Esophagus muscularis mucosa (tissue), 4 donors: ENCODE measurements at regions not wholly inside any gene's neighbourhood (a gene's known extent, or its start where the extent isn't known, plus 50 kb on each side); places are given as distances from the start of the nearest gene placed in this dataset.

Experiments
- DNase-seq: peaks from one replicate; pipeline ENCODE4 v3.0.0-alpha.2; 2017; ENCODE audit errors: extremely low spot score
- H3K27ac ChIP-seq, 4 donors: fragments of 200-600 bp; sonication (generic); replicated peaks in 1 of 4; 1 replicate in 3 of 4; 2 replicates in 1 of 4; pipeline ENCODE4 v1.5.1; 2016 to 2019; ENCODE audit warnings: mild to moderate bottlenecking in 1 of 4
- H3K27me3 ChIP-seq, 4 donors: fragments of 200-600 bp; sonication (generic); one replicate each; pipeline versions ENCODE4 v1.5.1 to v1.6.0; 2016 to 2019
- H3K36me3 ChIP-seq, 4 donors: fragments of 200-600 bp; sonication (generic); one replicate each; pipeline ENCODE4 v1.5.1; 2016 to 2019
- H3K4me1 ChIP-seq, 4 donors: fragments of 200-600 bp; sonication (generic); one replicate each; pipeline ENCODE4 v1.5.1; 2016 to 2019
- H3K4me3 ChIP-seq, 4 donors: fragments of 200-600 bp; sonication (generic); 1 replicate in 2 of 4; 2 replicates in 2 of 4; pipeline ENCODE4 v1.5.1; 2016 to 2019; ENCODE audit warnings: mild to moderate bottlenecking in 4 of 4, moderate library complexity in 1 of 4
- H3K9me3 ChIP-seq, 4 donors: fragments of 200-600 bp; sonication (generic); 1 replicate in 3 of 4; 2 replicates in 1 of 4; pipeline ENCODE4 v1.5.1; 2016 to 2019
- EP300 ChIP-seq: sonication (generic); formaldehyde crosslinking; IDR thresholded peaks from one replicate; pipeline ENCODE4 v1.6.1; 2017; ENCODE audit warnings: antibody characterized with exemption
- POLR2A ChIP-seq: fragments of 450-650 bp; IDR thresholded peaks from one replicate; pipeline ENCODE4 v1.6.1; 2017; ENCODE audit warnings: antibody characterized with exemption, moderate library complexity, mild to moderate bottlenecking, low read depth
- POLR2AphosphoS5 ChIP-seq, 2 donors: sonication (generic); formaldehyde crosslinking; IDR thresholded peaks; one replicate each; pipeline ENCODE4 v1.6.1; 2017; ENCODE audit warnings: antibody characterized with exemption in 2 of 2
- WGBS: methylation state at CpG from one replicate; pipeline ENCODE4 v1.1.5; 2018; 5-methylcytosine and 5-hydroxymethylcytosine counted together
- intact Hi-C: fragments of 100-400 bp; cut with DNase I; formaldehyde crosslinking; loops from one replicate; pipeline ENCODE4 v1.15.1; 2023
- TF ChIP-seq, protein P1 (sequence below), 3 experiments: fragments of 200-600 bp in 2 of 3; fragments of 450-650 bp in 1 of 3; sonication (generic) in 2 of 3; IDR thresholded peaks; one replicate each; pipeline ENCODE4 v1.5.1; 2017 to 2019; ENCODE audit warnings: antibody characterized with exemption in 3 of 3, mild to moderate bottlenecking in 2 of 3, moderate library complexity in 1 of 3

DNA sequence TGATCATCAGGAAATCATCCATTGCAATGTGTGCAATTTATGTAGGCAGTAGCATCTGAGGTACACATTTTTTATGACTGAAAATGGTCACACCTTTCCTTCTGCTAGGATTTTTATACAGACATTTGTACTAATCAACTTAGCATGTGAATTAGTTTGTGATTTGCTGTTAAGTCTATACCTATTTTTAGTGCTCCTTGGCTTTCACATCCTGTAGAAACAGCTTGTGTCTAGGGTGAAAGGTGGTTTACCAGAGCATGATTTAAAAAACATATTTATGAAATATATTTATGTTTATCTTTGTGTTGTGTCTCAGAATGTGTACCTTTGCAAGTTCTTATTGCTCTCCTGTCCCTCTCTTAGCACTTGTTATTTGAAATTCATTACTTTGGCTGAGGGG lies 916.0 kb downstream of the TECRL start:
- Histone ChIP-seq H3K36me3 (no peaks in the 10 kb centered on the region), H3K4me3 (no peak overlapping the region), H3K4me1 (no peaks in the 10 kb centered on the region), H3K27me3 (no peaks in the 10 kb centered on the region), H3K27ac (no peak overlapping the region), H3K9me3 (no peaks in the 10 kb centered on the region)
- no peak for DNase-seq
- TF ChIP-seq EP300 (no peak), POLR2AphosphoS5 (IDR thresholded peaks at IDR 0.05) (no peak), POLR2A (no peak)
- TF ChIP-seq, protein P1, sequence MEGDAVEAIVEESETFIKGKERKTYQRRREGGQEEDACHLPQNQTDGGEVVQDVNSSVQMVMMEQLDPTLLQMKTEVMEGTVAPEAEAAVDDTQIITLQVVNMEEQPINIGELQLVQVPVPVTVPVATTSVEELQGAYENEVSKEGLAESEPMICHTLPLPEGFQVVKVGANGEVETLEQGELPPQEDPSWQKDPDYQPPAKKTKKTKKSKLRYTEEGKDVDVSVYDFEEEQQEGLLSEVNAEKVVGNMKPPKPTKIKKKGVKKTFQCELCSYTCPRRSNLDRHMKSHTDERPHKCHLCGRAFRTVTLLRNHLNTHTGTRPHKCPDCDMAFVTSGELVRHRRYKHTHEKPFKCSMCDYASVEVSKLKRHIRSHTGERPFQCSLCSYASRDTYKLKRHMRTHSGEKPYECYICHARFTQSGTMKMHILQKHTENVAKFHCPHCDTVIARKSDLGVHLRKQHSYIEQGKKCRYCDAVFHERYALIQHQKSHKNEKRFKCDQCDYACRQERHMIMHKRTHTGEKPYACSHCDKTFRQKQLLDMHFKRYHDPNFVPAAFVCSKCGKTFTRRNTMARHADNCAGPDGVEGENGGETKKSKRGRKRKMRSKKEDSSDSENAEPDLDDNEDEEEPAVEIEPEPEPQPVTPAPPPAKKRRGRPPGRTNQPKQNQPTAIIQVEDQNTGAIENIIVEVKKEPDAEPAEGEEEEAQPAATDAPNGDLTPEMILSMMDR (IDR thresholded peaks at IDR 0.05): no peak
- intact Hi-C loops: no loop called here

- no peak for TF ChIP-seq EP300
- TF ChIP-seq, protein P1 (IDR thresholded peaks at IDR 0.05): no peak
- no peak for TF ChIP-seq POLR2AphosphoS5 (IDR thresholded peaks at IDR 0.05)
- TF ChIP-seq POLR2A: no peak
- no peak overlapping the region for H3K27ac ChIP-seq
- DNase-seq: no peak
- H3K27me3 ChIP-seq: no peaks in the 10 kb centered on the region
- no peak overlapping the region for H3K4me3 ChIP-seq
- H3K36me3 ChIP-seq: no peaks in the 10 kb centered on the region
- no peaks in the 10 kb centered on the region for H3K4me1 ChIP-seq
- H3K9me3 ChIP-seq: no peaks in the 10 kb centered on the region
- intact Hi-C loops: no loop called here
These were observed 916.7 kb downstream of the TECRL start for GRCh38 chr4:63492515-63492914.

DNA sequence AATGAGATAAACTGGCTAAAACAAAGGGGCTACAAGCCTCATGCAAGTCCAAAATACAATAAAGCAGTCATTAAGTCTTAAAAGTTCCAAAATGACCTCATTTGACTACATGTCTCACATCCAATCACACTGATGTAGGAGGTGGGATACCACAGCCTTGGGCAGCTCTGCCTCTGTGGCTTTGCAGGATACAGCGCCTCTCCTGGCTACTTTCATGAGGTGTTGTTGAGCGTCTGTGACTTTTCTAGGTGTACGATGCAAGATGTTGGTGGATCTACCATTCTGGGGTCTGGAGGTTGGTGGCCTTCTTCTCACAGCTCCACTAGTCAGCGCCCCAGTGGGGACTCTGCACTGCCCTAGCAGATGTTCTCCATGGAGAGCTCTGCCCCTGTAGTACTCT lies 944.9 kb downstream of the TECRL start:
- no peak overlapping the region for H3K27ac ChIP-seq
- intact Hi-C loops: no loop called here
- no peaks in the 10 kb centered on the region for H3K4me1 ChIP-seq
- H3K27me3 ChIP-seq: no peaks in the 10 kb centered on the region
- DNase-seq: no peak
- H3K9me3 ChIP-seq: no peaks in the 10 kb centered on the region
- no peaks in the 10 kb centered on the region for H3K36me3 ChIP-seq
- H3K4me3 ChIP-seq: no peak overlapping the region
- TF ChIP-seq EP300 (no peak), POLR2A (no peak), POLR2AphosphoS5 (IDR thresholded peaks at IDR 0.05) (no peak)
- TF ChIP-seq, protein P1 (IDR thresholded peaks at IDR 0.05): no peak
- WGBS: 70% methylated on average over 3 of the region's 4 CpGs

DNA sequence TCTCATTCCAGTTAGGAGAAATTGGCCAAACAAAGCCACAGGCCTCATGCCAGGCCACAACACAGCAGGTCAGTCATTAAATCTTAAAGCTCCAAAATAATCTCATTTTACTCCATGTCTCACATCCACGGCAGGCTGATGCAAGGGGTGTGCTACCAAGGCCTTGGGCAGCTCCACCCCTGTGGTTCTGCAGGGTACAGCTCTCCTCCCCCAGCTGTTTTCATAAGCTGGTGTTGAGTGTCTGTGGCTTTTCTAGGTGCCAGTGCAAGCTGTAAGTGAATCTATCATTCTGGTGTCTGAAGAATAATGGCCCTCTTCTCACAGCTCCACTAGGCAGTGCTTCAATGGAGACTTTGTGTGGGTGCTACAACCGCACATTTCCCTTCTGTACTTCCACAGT lies 949.2 kb downstream of the TECRL start:
- intact Hi-C loops: no loop called here
- Histone ChIP-seq H3K27ac (no peak overlapping the region), H3K4me3 (no peak overlapping the region), H3K27me3 (no peaks in the 10 kb centered on the region), H3K4me1 (no peaks in the 10 kb centered on the region), H3K9me3 (no peaks in the 10 kb centered on the region), H3K36me3 (no peaks in the 10 kb centered on the region)
- WGBS: 76% methylated on average over 2 of the region's 2 CpGs
- TF ChIP-seq POLR2AphosphoS5 (IDR thresholded peaks at IDR 0.05): no peak
- no peak for TF ChIP-seq POLR2A
- TF ChIP-seq, protein P1 (IDR thresholded peaks at IDR 0.05): no peak
- no peak for TF ChIP-seq EP300
- DNase-seq: no peak

DNA sequence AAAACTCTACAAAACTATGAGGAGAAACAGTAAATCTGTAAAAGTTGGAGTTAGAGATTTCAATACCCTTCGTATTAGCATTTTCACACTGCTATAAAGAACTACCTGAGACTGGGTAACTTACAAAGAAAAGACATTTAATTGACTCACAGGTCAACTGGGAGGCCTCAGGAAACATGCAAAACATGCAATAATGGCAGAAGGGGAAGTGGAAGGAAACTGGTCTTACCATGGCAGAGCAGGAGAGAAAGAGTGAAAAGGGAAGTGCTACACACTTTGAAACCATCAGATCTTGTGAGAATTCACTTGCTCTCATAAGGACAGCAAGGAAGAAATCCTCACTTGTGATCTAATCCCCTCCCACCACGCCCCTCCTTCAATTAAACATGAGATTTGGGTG lies 949.9 kb downstream of the TECRL start:
- no peaks in the 10 kb centered on the region for H3K27me3 ChIP-seq
- H3K27ac ChIP-seq: no peak overlapping the region
- TF ChIP-seq POLR2A (no peak), POLR2AphosphoS5 (IDR thresholded peaks at IDR 0.05) (no peak), EP300 (no peak)
- TF ChIP-seq, protein P1 (IDR thresholded peaks at IDR 0.05): no peak
- H3K4me1 ChIP-seq: no peaks in the 10 kb centered on the region
- H3K36me3 ChIP-seq: no peaks in the 10 kb centered on the region
- 53% methylated on average over 2 of the region's 2 CpGs for WGBS
- no peak for DNase-seq
- no peak overlapping the region for H3K4me3 ChIP-seq
- H3K9me3 ChIP-seq: no peaks in the 10 kb centered on the region
- intact Hi-C loops: no loop called here
